Testis (tissue), 2 donors: ENCODE measurements at regions not wholly inside any gene's neighbourhood (a gene's known extent, or its start where the extent isn't known, plus 50 kb on each side); places are given as distances from the start of the nearest gene placed in this dataset.

Experiments used
- CTCF ChIP-seq, 3 experiments: fragments of 450-650 bp in 2 of 3; fragments of 200-600 bp in 1 of 3; sonication (generic) in 1 of 3; IDR thresholded peaks; one replicate each; pipeline ENCODE4 v1.5.1; 2016 to 2019; ENCODE audit warnings: antibody characterized with exemption in 3 of 3, mild to moderate bottlenecking in 2 of 3, moderate library complexity in 1 of 3
- POLR2A ChIP-seq: fragments of 450-650 bp; IDR thresholded peaks from one replicate; pipeline ENCODE4 v1.6.1; 2017; ENCODE audit warnings: antibody characterized with exemption, mild to moderate bottlenecking, moderate library complexity

- TF ChIP-seq CTCF (IDR thresholded peaks at IDR 0.05) (no peak), POLR2A (no peak)
Observed at GRCh38 chr19:34120141-34120540, 52.2 kb upstream of the LSM14A start.
